ENCODE measurements at regions not wholly inside any gene's neighbourhood (a gene's known extent, or its start where the extent isn't known, plus 50 kb on each side); places are given as distances from the start of the nearest gene placed in this dataset.

GRCh38 chr3:31147550-31147949 lies 253.1 kb upstream of the GADL1 start:
- no peaks in the 10 kb centered on the region for H3K4me1 Mint-ChIP-seq (ENCODE audit: low read depth)
- H3K27ac Mint-ChIP-seq = no peak overlapping the region
- H3K27me3 Mint-ChIP-seq = no peaks in the 10 kb centered on the region
- no peak overlapping the region for H3K4me3 Mint-ChIP-seq
- H3K9me3 Mint-ChIP-seq (ENCODE audit: low read depth) = peaks cover 20% of the 10 kb centered on the region
- H3K36me3 Mint-ChIP-seq = peaks cover 17% of the 10 kb centered on the region

- Mint-ChIP-seq H3K36me3 (no peaks in the 10 kb centered on the region), H3K9me3 (ENCODE audit: low read depth) (no peaks in the 10 kb centered on the region), H3K27ac (no peak overlapping the region), H3K4me1 (ENCODE audit: low read depth) (peaks cover 12% of the 10 kb centered on the region), H3K4me3 (peak overlapping the region; percentile 15), H3K27me3 (no peaks in the 10 kb centered on the region)
Observed at GRCh38 chr3:31157047-31157694, 262.7 kb upstream of the GADL1 start.

- Mint-ChIP-seq H3K9me3 (ENCODE audit: low read depth) (no peaks in the 10 kb centered on the region), H3K27ac (no peak overlapping the region)
Observed at GRCh38 chr3:31157893-31158620, 263.6 kb upstream of the GADL1 start.

GRCh38 chr3:31159331-31160039 lies 265.0 kb upstream of the GADL1 start:
- Mint-ChIP-seq H3K27me3 (no peaks in the 10 kb centered on the region), H3K4me1 (ENCODE audit: low read depth) (peaks cover 12% of the 10 kb centered on the region), H3K9me3 (ENCODE audit: low read depth) (no peaks in the 10 kb centered on the region), H3K27ac (no peak overlapping the region), H3K36me3 (no peaks in the 10 kb centered on the region), H3K4me3 (no peak overlapping the region)

More at GRCh38 chr3:31157893-31158620, 263.6 kb upstream of the GADL1 start:
- Mint-ChIP-seq H3K4me1 (ENCODE audit: low read depth) (peaks cover 12% of the 10 kb centered on the region), H3K27me3 (no peaks in the 10 kb centered on the region), H3K4me3 (no peak overlapping the region), H3K36me3 (no peaks in the 10 kb centered on the region)

- H3K9me3 Mint-ChIP-seq (ENCODE audit: low read depth) = no peaks in the 10 kb centered on the region
- no peak overlapping the region for H3K27ac Mint-ChIP-seq
- no peaks in the 10 kb centered on the region for H3K27me3 Mint-ChIP-seq
- no peaks in the 10 kb centered on the region for H3K36me3 Mint-ChIP-seq
- no peak overlapping the region for H3K4me3 Mint-ChIP-seq
- H3K4me1 Mint-ChIP-seq (ENCODE audit: low read depth) = peaks cover 10% of the 10 kb centered on the region
Observed at GRCh38 chr3:31161889-31162288, 267.4 kb upstream of the GADL1 start.

- H3K27ac Mint-ChIP-seq = no peak overlapping the region
- no peak overlapping the region for H3K4me3 Mint-ChIP-seq
- peaks cover 6% of the 10 kb centered on the region for H3K4me1 Mint-ChIP-seq (ENCODE audit: low read depth)
- H3K36me3 Mint-ChIP-seq = no peaks in the 10 kb centered on the region
- no peaks in the 10 kb centered on the region for H3K27me3 Mint-ChIP-seq
- H3K9me3 Mint-ChIP-seq (ENCODE audit: low read depth) = peaks cover 6% of the 10 kb centered on the region
Observed at GRCh38 chr3:31164381-31164780, 269.9 kb upstream of the GADL1 start.

GRCh38 chr3:31165399-31165860 lies 271.0 kb upstream of the GADL1 start:
- H3K4me1 Mint-ChIP-seq (ENCODE audit: low read depth) = peaks cover 6% of the 10 kb centered on the region
- no peak overlapping the region for H3K27ac Mint-ChIP-seq
- H3K9me3 Mint-ChIP-seq (ENCODE audit: low read depth) = peaks cover 6% of the 10 kb centered on the region
- H3K4me3 Mint-ChIP-seq = no peak overlapping the region
- H3K27me3 Mint-ChIP-seq = no peaks in the 10 kb centered on the region
- no peaks in the 10 kb centered on the region for H3K36me3 Mint-ChIP-seq

- Mint-ChIP-seq H3K9me3 (ENCODE audit: low read depth) (peaks cover 6% of the 10 kb centered on the region), H3K4me1 (ENCODE audit: low read depth) (peaks cover 6% of the 10 kb centered on the region), H3K36me3 (no peaks in the 10 kb centered on the region), H3K27ac (no peak overlapping the region), H3K4me3 (no peak overlapping the region), H3K27me3 (no peaks in the 10 kb centered on the region)
Observed at GRCh38 chr3:31166249-31166885, 271.9 kb upstream of the GADL1 start.

GRCh38 chr3:31167666-31168065 lies 273.2 kb upstream of the GADL1 start:
- H3K4me1 Mint-ChIP-seq (ENCODE audit: low read depth) = peaks cover 6% of the 10 kb centered on the region
- H3K27ac Mint-ChIP-seq = no peak overlapping the region
- peaks cover 2% of the 10 kb centered on the region for H3K36me3 Mint-ChIP-seq
- H3K4me3 Mint-ChIP-seq = no peak overlapping the region
- no peaks in the 10 kb centered on the region for H3K27me3 Mint-ChIP-seq
- peaks cover 6% of the 10 kb centered on the region for H3K9me3 Mint-ChIP-seq (ENCODE audit: low read depth)

GRCh38 chr3:31170932-31171670 lies 276.6 kb upstream of the GADL1 start:
- Mint-ChIP-seq H3K27ac (no peak overlapping the region), H3K9me3 (ENCODE audit: low read depth) (peaks cover 6% of the 10 kb centered on the region), H3K36me3 (peaks cover 2% of the 10 kb centered on the region), H3K27me3 (no peaks in the 10 kb centered on the region), H3K4me1 (ENCODE audit: low read depth) (peaks cover 9% of the 10 kb centered on the region), H3K4me3 (no peak overlapping the region)

- no peaks in the 10 kb centered on the region for H3K27me3 Mint-ChIP-seq
- no peak overlapping the region for H3K27ac Mint-ChIP-seq
Observed at GRCh38 chr3:31172336-31172735, 277.9 kb upstream of the GADL1 start.

GRCh38 chr3:31173118-31173718 lies 278.8 kb upstream of the GADL1 start:
- no peaks in the 10 kb centered on the region for H3K9me3 Mint-ChIP-seq (ENCODE audit: low read depth)
- peaks cover 3% of the 10 kb centered on the region for H3K4me1 Mint-ChIP-seq (ENCODE audit: low read depth)
- H3K27ac Mint-ChIP-seq = no peak overlapping the region
- H3K4me3 Mint-ChIP-seq = no peak overlapping the region
- H3K36me3 Mint-ChIP-seq = peaks cover 2% of the 10 kb centered on the region
- no peaks in the 10 kb centered on the region for H3K27me3 Mint-ChIP-seq

More at GRCh38 chr3:31172336-31172735, 277.9 kb upstream of the GADL1 start:
- Mint-ChIP-seq H3K9me3 (ENCODE audit: low read depth) (peaks cover 5% of the 10 kb centered on the region), H3K36me3 (peaks cover 2% of the 10 kb centered on the region), H3K4me1 (ENCODE audit: low read depth) (peaks cover 3% of the 10 kb centered on the region), H3K4me3 (no peak overlapping the region)

GRCh38 chr3:31174079-31174478 lies 279.6 kb upstream of the GADL1 start:
- Mint-ChIP-seq H3K4me1 (ENCODE audit: low read depth) (peaks cover 3% of the 10 kb centered on the region), H3K9me3 (ENCODE audit: low read depth) (no peaks in the 10 kb centered on the region)

GRCh38 chr3:31176045-31176444 lies 281.6 kb upstream of the GADL1 start:
- Mint-ChIP-seq H3K36me3 (peaks cover 2% of the 10 kb centered on the region), H3K4me3 (no peak overlapping the region), H3K27ac (no peak overlapping the region), H3K4me1 (ENCODE audit: low read depth) (peaks cover 3% of the 10 kb centered on the region), H3K9me3 (ENCODE audit: low read depth) (no peaks in the 10 kb centered on the region), H3K27me3 (no peaks in the 10 kb centered on the region)

More at GRCh38 chr3:31174079-31174478, 279.6 kb upstream of the GADL1 start:
- peaks cover 2% of the 10 kb centered on the region for H3K36me3 Mint-ChIP-seq
- H3K4me3 Mint-ChIP-seq = no peak overlapping the region
- H3K27ac Mint-ChIP-seq = no peak overlapping the region
- no peaks in the 10 kb centered on the region for H3K27me3 Mint-ChIP-seq

Data from activated naive CD8-positive, alpha-beta T cell (primary cell).